Activated B cell treated with CpG ODN at 0.5 μM for 24 hours (primary cell): ENCODE measurements at regions not wholly inside any gene's neighbourhood (a gene's known extent, or its start where the extent isn't known, plus 50 kb on each side); places are given as distances from the start of the nearest gene placed in this dataset.

Experiments used
- ATAC-seq: fragments of 200-7000 bp; cut with Tn5 transposase; one replicate; pipeline ENCODE4 v1.10.0; 2021; ENCODE audit warnings: low read depth, mild to moderate bottlenecking, moderate library complexity
- CTCF ChIA-PET: fragments of 350-600 bp; sonication (Branson Sonifier 250); formaldehyde crosslinking; loops from one replicate; lab custom pipeline; 2021; ENCODE audit warnings: antibody characterized with exemption; lab: Charles Lee
- POLR2A ChIA-PET: fragments of 350-600 bp; sonication (Branson Sonifier 250); formaldehyde crosslinking; loops from one replicate; lab custom pipeline; 2021; ENCODE audit warnings: antibody characterized with exemption; lab: Charles Lee
- DNase-seq: peaks from one replicate; pipeline ENCODE4 v3.0.0; 2022
- H3K27ac Mint-ChIP-seq: one replicate; pipeline ENCODE4 v1.8.0; 2020; ENCODE audit warnings: mixed read lengths
- H3K27me3 Mint-ChIP-seq: one replicate; pipeline ENCODE4 v1.8.0; 2021; ENCODE audit warnings: mixed read lengths
- H3K36me3 Mint-ChIP-seq: one replicate; pipeline ENCODE4 v1.8.0; 2021; ENCODE audit warnings: low read depth, mixed read lengths
- H3K4me1 Mint-ChIP-seq: one replicate; pipeline ENCODE4 v1.8.0; 2021; ENCODE audit warnings: mixed read lengths
- H3K4me3 Mint-ChIP-seq: one replicate; pipeline ENCODE4 v1.8.0; 2020; ENCODE audit warnings: mild to moderate bottlenecking, mixed read lengths
- H3K9me3 Mint-ChIP-seq: one replicate; pipeline ENCODE4 v1.8.0; 2020; ENCODE audit warnings: mixed read lengths
- CTCF ChIP-seq: fragments of 200-600 bp; IDR thresholded peaks from one replicate; pipeline ENCODE4 v1.8.0; 2022; ENCODE audit warnings: antibody characterized with exemption, mild to moderate bottlenecking
- intact Hi-C: fragments of 100-400 bp; cut with micrococcal nuclease; formaldehyde crosslinking; loops from one replicate; pipeline ENCODE4 v1.15.1; 2024

- ChIA-PET CTCF (no interaction called here), POLR2A (no interaction called here)
- Mint-ChIP-seq H3K36me3 (no peaks in the 10 kb centered on the region), H3K4me1 (peaks cover 2% of the 10 kb centered on the region), H3K27ac (no peak overlapping the region), H3K27me3 (peaks cover 10% of the 10 kb centered on the region), H3K9me3 (no peaks in the 10 kb centered on the region), H3K4me3 (no peak overlapping the region)
- no peak for TF ChIP-seq CTCF
- no peak for ATAC-seq
- no peak for DNase-seq
- intact Hi-C loops: no loop called here
Measured at GRCh38 chr4:1543976-1544375, 137.7 kb upstream of the NKX1-1 start.

GRCh38 chr4:1543561-1543960, 137.3 kb upstream of the NKX1-1 start:
- Mint-ChIP-seq H3K36me3 (no peaks in the 10 kb centered on the region), H3K4me3 (no peak overlapping the region), H3K27ac (no peak overlapping the region), H3K27me3 (peaks cover 8% of the 10 kb centered on the region), H3K4me1 (peaks cover under 1% of the 10 kb centered on the region), H3K9me3 (no peaks in the 10 kb centered on the region)
- ATAC-seq (no peak), DNase-seq (no peak)
- no peak for TF ChIP-seq CTCF
- CTCF ChIA-PET: no interaction called here
- POLR2A ChIA-PET: no interaction called here
- intact Hi-C loops: no loop called here

GRCh38 chr4:1542516-1543320, 136.5 kb upstream of the NKX1-1 start:
- ChIA-PET CTCF (no interaction called here), POLR2A (no interaction called here)
- H3K27ac Mint-ChIP-seq: no peak overlapping the region
- DNase-seq: no peak
- H3K27me3 Mint-ChIP-seq: peaks cover 7% of the 10 kb centered on the region
- H3K36me3 Mint-ChIP-seq: no peaks in the 10 kb centered on the region
- H3K4me1 Mint-ChIP-seq: no peaks in the 10 kb centered on the region
- intact Hi-C loops: no loop called here
- no peak for ATAC-seq
- H3K9me3 Mint-ChIP-seq: no peaks in the 10 kb centered on the region
- no peak for TF ChIP-seq CTCF
- H3K4me3 Mint-ChIP-seq: no peak overlapping the region

GRCh38 chr4:1542226-1542490, 135.9 kb upstream of the NKX1-1 start:
- no peak overlapping the region for H3K4me3 Mint-ChIP-seq
- ChIA-PET CTCF (no interaction called here), POLR2A (no interaction called here)
- H3K9me3 Mint-ChIP-seq: no peaks in the 10 kb centered on the region
- H3K4me1 Mint-ChIP-seq: no peaks in the 10 kb centered on the region
- no peak overlapping the region for H3K27ac Mint-ChIP-seq
- peaks cover under 1% of the 10 kb centered on the region for H3K27me3 Mint-ChIP-seq
- TF ChIP-seq CTCF: no peak
- no peak for DNase-seq
- H3K36me3 Mint-ChIP-seq: no peaks in the 10 kb centered on the region
- intact Hi-C loops: no loop called here
- no peak for ATAC-seq

- CTCF ChIA-PET: no interaction called here
- DNase-seq: no peak
- intact Hi-C loops: no loop called here
Measured at GRCh38 chr4:1541449-1542225, 135.4 kb upstream of the NKX1-1 start.

More at GRCh38 chr4:1541449-1542225, 135.4 kb upstream of the NKX1-1 start:
- Mint-ChIP-seq H3K27me3 (no peaks in the 10 kb centered on the region), H3K4me3 (no peak overlapping the region), H3K36me3 (no peaks in the 10 kb centered on the region), H3K4me1 (no peaks in the 10 kb centered on the region), H3K9me3 (no peaks in the 10 kb centered on the region), H3K27ac (no peak overlapping the region)
- POLR2A ChIA-PET: no interaction called here
- no peak for ATAC-seq
- TF ChIP-seq CTCF: no peak
